Subcutaneous abdominal adipose tissue (tissue), 5 donors: ENCODE measurements at regions not wholly inside any gene's neighbourhood (a gene's known extent, or its start where the extent isn't known, plus 50 kb on each side); places are given as distances from the start of the nearest gene placed in this dataset.
"Not testable (repeated sequence)": the region's sequence is repeated elsewhere in the genome, so short reads cannot be mapped to it uniquely, and the experiment has no call there.

Experiments
- H3K27ac ChIP-seq: one replicate; pipeline ENCODE4 v1.7.0; 2013; ENCODE audit warnings: low read depth, mild to moderate bottlenecking, inconsistent platforms, low read length, moderate library complexity
- H3K27me3 ChIP-seq, 5 donors: one replicate each; pipeline ENCODE4 v1.7.0; 2013; ENCODE audit warnings: low read length in 5 of 5, inconsistent platforms in 1 of 5; ENCODE audit not compliant: control insufficient read depth in 5 of 5, insufficient read depth in 4 of 5
- H3K36me3 ChIP-seq, 5 donors: one replicate each; pipeline ENCODE4 v1.7.0; 2013; ENCODE audit warnings: low read length in 5 of 5; ENCODE audit not compliant: control insufficient read depth in 5 of 5, insufficient read depth in 5 of 5
- H3K4me1 ChIP-seq, 5 donors: one replicate each; pipeline ENCODE4 v1.7.0; 2013; ENCODE audit warnings: low read length in 5 of 5, mild to moderate bottlenecking in 3 of 5, moderate library complexity in 1 of 5; ENCODE audit not compliant: control insufficient read depth in 5 of 5, insufficient read depth in 5 of 5
- H3K4me3 ChIP-seq, 5 donors: one replicate each; pipeline ENCODE4 v1.7.0; 2013; ENCODE audit warnings: low read length in 5 of 5, low read depth in 1 of 5
- H3K9ac ChIP-seq, 5 donors: one replicate each; pipeline ENCODE4 v1.7.0; 2013; ENCODE audit warnings: low read length in 5 of 5, mild to moderate bottlenecking in 4 of 5, moderate library complexity in 3 of 5
- H3K9me3 ChIP-seq, 5 donors: one replicate each; pipeline ENCODE4 v1.7.0; 2013; ENCODE audit warnings: low read length in 5 of 5; ENCODE audit not compliant: control insufficient read depth in 5 of 5
- donor health status: healthy.
- donor health status: healthy.
- donor health status: healthy.
- donor health status: healthy.
- donor health status: healthy.

GRCh38 chr5:27439383-27439782 lies 401.0 kb upstream of the CDH9 start:
- H3K27ac ChIP-seq, H3K9ac ChIP-seq, H3K36me3 ChIP-seq, H3K27me3 ChIP-seq, H3K9me3 ChIP-seq, H3K4me3 ChIP-seq, H3K4me1 ChIP-seq: not testable (repeated sequence)

DNA sequence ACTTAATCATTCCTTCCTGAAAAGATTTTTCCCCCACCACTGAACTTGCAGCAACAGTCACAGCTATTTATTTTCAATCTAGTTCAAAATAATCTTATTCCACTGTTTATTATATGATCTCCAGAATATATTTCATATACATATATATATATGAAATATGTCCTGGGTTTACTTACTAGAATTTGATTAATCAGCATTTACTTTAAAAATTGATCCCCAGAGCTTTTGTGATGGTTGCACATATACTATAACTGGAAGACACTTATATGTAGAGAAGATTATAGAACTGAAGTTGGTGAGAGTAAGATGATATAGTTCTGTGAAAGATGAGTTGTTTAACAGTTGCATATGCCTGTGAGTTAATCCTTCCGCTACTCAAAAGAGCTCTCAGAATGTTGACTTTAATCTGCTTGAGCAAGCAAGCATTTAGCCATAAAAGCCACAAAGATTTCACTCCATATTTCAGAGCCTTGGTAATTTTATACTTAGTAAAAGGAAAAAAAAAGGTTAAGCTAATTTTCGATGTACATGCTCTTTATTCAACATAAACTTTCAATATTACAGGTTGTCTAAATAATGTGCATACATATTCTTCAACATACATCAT lies 399.3 kb upstream of the CDH9 start:
- H3K9ac ChIP-seq: no peak overlapping the region
- no peaks in the 10 kb centered on the region for H3K9me3 ChIP-seq
- no peaks in the 10 kb centered on the region for H3K27me3 ChIP-seq
- no peak overlapping the region for H3K27ac ChIP-seq
- H3K36me3 ChIP-seq: no peaks in the 10 kb centered on the region
- H3K4me1 ChIP-seq: no peaks in the 10 kb centered on the region
- no peak overlapping the region for H3K4me3 ChIP-seq

- H3K4me3 ChIP-seq: no peak overlapping the region
- no peaks in the 10 kb centered on the region for H3K27me3 ChIP-seq
- H3K9me3 ChIP-seq: peaks cover 0 to 2% (median 0%) of the 10 kb centered on the region in 5 donors
- no peaks in the 10 kb centered on the region for H3K36me3 ChIP-seq
- H3K27ac ChIP-seq: no peak overlapping the region
- H3K4me1 ChIP-seq: no peaks in the 10 kb centered on the region
- H3K9ac ChIP-seq: no peak overlapping the region
Observed at GRCh38 chr5:27434335-27434734, 395.9 kb upstream of the CDH9 start.

DNA sequence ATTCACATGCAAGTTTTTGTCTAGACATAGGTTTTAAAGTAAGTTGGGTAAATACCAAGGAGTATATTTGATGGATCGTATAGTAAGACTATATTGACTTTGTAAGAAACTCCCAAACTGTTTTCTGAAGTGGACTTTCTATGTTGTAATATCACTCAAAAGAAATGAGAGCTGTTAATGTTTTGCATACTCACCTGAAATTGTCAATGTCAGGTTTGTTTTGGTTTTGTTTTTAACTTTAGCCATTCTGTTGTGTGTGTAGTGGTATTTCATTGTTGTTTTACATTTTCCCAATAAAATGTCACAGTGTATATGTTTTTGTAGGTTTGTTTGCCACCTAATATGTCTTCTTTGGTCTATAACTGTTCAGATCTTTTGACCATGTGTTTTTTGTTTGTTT lies 375.7 kb upstream of the CDH9 start:
- H3K4me1 ChIP-seq: no peaks in the 10 kb centered on the region
- H3K27ac ChIP-seq: no peak overlapping the region
- H3K36me3 ChIP-seq: no peaks in the 10 kb centered on the region
- H3K9ac ChIP-seq: no peak overlapping the region
- H3K27me3 ChIP-seq: no peaks in the 10 kb centered on the region
- no peak overlapping the region for H3K4me3 ChIP-seq
- H3K9me3 ChIP-seq: peaks cover 0 to 5% (median 0%) of the 10 kb centered on the region in 5 donors

GRCh38 chr5:27412384-27412783 lies 374.0 kb upstream of the CDH9 start:
- no peak overlapping the region for H3K4me3 ChIP-seq
- H3K27me3 ChIP-seq: no peaks in the 10 kb centered on the region
- no peak overlapping the region for H3K27ac ChIP-seq
- no peak overlapping the region for H3K9ac ChIP-seq
- H3K9me3 ChIP-seq: peaks cover 0 to 4% (median 0%) of the 10 kb centered on the region in 5 donors
- H3K4me1 ChIP-seq: no peaks in the 10 kb centered on the region
- H3K36me3 ChIP-seq: no peaks in the 10 kb centered on the region

DNA sequence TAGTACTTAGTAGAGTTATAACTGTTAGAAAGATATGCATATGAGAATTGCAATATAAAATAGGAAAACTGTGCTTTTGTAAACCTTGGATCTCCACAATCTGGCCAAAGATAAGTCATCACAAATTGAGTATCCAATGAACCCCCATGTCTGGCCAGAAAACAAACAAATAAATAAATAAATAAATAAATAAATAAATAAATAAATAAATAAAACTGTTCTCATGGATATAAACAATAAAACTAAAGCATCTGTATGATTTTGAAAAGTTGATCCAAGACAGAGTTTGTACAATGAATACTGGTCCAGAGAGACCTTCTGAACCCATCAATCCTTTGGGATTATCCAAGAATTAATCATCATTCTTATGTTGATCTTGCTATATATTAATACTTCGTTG lies 367.6 kb upstream of the CDH9 start:
- no peaks in the 10 kb centered on the region for H3K9me3 ChIP-seq
- H3K9ac ChIP-seq: no peak overlapping the region

DNA sequence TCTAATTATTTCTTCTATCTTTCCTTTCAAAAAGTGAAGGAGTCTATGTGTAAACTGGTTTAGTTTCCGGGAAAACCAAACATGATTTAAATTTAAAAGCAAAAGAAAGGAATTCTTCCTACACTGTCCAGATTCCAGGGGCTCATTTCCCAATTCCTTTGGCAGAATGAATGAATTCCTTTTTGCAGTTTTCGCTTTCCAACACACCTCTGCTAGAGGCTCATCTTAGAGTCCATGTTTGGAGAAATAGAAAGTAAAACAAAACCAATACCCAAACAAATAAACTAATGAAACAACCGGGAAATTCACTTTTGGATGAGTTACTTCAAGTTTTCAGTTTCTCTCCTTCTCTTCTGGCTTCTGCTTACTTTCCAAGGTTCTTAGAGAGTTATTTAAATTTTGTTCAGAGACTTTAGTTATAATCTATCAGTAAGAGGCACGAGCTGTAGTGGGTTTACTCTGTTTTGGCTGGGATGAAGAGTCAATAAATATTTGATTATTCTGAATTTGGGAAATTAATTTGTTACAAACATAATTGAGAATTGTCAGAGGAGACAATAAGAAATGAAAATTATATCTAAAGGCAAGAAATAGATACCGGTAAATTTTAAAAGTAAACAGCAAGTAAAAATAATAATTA lies 365.0 kb upstream of the CDH9 start:
- H3K9me3 ChIP-seq: no peaks in the 10 kb centered on the region
- no peaks in the 10 kb centered on the region for H3K27me3 ChIP-seq
- H3K4me1 ChIP-seq: peaks cover 0 to 2% (median 0%) of the 10 kb centered on the region in 5 donors
- no peak overlapping the region for H3K27ac ChIP-seq
- no peak overlapping the region for H3K9ac ChIP-seq
- H3K4me3 ChIP-seq: no peak overlapping the region
- H3K36me3 ChIP-seq: no peaks in the 10 kb centered on the region

More for the DNA sequence above, 367.6 kb upstream of the CDH9 start:
- Histone ChIP-seq H3K36me3 (no peaks in the 10 kb centered on the region), H3K4me1 (peaks cover 0 to 2% (median 0%) of the 10 kb centered on the region in 5 donors), H3K4me3 (no peak overlapping the region), H3K27me3 (no peaks in the 10 kb centered on the region), H3K27ac (no peak overlapping the region)

GRCh38 chr5:27402828-27403227 lies 364.4 kb upstream of the CDH9 start:
- Histone ChIP-seq H3K27ac (no peak overlapping the region), H3K9ac (no peak overlapping the region), H3K9me3 (no peaks in the 10 kb centered on the region), H3K4me3 (no peak overlapping the region), H3K27me3 (no peaks in the 10 kb centered on the region), H3K4me1 (peaks cover 0 to 2% (median 0%) of the 10 kb centered on the region in 5 donors), H3K36me3 (no peaks in the 10 kb centered on the region)

DNA sequence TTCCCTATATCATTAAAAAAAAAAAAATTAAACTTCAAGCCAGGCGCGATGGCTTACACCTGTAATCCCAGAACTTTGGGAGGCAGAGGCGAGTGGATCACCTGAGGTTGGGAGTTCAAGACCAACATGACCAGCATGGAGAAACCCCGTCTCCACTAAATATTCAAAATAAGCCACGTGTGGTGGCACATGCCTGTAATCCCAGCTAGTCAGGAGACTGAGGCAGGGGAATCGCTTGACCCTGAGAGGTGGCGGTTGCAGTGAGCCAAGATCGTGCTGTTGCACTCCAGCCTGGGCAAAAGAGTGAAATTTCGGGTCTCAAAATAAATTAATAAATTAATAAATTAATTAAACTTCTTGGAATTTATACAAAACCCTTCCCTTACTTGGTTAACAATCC lies 358.6 kb upstream of the CDH9 start:
- H3K9ac ChIP-seq: no peak overlapping the region
- H3K4me3 ChIP-seq: no peak overlapping the region
- no peaks in the 10 kb centered on the region for H3K36me3 ChIP-seq
- no peaks in the 10 kb centered on the region for H3K4me1 ChIP-seq
- no peaks in the 10 kb centered on the region for H3K9me3 ChIP-seq
- no peak overlapping the region for H3K27ac ChIP-seq
- H3K27me3 ChIP-seq: no peaks in the 10 kb centered on the region

GRCh38 chr5:27392716-27393115 lies 354.3 kb upstream of the CDH9 start:
- no peaks in the 10 kb centered on the region for H3K4me1 ChIP-seq
- no peak overlapping the region for H3K27ac ChIP-seq
- no peak overlapping the region for H3K4me3 ChIP-seq
- no peaks in the 10 kb centered on the region for H3K27me3 ChIP-seq
- no peaks in the 10 kb centered on the region for H3K9me3 ChIP-seq
- H3K9ac ChIP-seq: no peak overlapping the region
- no peaks in the 10 kb centered on the region for H3K36me3 ChIP-seq
